A673 (cell line): ENCODE measurements at regions not wholly inside any gene's neighbourhood (a gene's known extent, or its start where the extent isn't known, plus 50 kb on each side); places are given as distances from the start of the nearest gene placed in this dataset.

Source experiments
- EZH2 ChIP-seq: fragments of 200-600 bp; sonication (generic); IDR thresholded peaks from 2 replicates; pipeline ENCODE4 v1.6.1; 2017; ENCODE audit warnings: borderline replicate concordance, low read depth, mild to moderate bottlenecking, mixed read lengths, antibody characterized with exemption, low read length; ENCODE audit not compliant: poor library complexity, severe bottlenecking
- TF ChIP-seq, protein P1 (sequence below): fragments of 300-800, 200-600 bp; sonication (generic); conservative IDR thresholded peaks from 2 replicates; pipeline ENCODE4 v1.5.1; 2017; ENCODE audit warnings: low read depth, mild to moderate bottlenecking, antibody characterized with exemption, low read length, moderate library complexity, mixed read lengths

DNA sequence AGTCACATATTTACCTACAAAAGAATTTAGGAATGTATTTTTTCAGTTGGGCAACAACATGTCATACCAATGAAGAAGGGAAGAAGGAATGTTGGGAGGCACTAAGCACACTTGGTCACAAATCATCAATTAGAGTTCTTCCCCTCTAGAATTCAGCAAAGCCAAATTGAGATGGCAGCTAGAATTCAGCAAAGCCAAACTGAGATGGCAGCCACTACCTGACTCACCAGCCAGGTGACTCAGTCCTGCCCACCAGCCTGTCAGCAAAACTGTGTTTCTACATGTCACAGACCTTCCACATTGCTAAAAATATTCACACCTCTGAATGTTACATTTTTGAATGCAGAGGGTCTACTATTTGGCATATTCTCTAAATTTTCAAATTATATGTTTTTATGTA lies 63.2 kb upstream of the NOCT start:
- TF ChIP-seq, protein P1, sequence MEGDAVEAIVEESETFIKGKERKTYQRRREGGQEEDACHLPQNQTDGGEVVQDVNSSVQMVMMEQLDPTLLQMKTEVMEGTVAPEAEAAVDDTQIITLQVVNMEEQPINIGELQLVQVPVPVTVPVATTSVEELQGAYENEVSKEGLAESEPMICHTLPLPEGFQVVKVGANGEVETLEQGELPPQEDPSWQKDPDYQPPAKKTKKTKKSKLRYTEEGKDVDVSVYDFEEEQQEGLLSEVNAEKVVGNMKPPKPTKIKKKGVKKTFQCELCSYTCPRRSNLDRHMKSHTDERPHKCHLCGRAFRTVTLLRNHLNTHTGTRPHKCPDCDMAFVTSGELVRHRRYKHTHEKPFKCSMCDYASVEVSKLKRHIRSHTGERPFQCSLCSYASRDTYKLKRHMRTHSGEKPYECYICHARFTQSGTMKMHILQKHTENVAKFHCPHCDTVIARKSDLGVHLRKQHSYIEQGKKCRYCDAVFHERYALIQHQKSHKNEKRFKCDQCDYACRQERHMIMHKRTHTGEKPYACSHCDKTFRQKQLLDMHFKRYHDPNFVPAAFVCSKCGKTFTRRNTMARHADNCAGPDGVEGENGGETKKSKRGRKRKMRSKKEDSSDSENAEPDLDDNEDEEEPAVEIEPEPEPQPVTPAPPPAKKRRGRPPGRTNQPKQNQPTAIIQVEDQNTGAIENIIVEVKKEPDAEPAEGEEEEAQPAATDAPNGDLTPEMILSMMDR: no peak
- no peak for TF ChIP-seq EZH2
